NCI-H2196 treated with DMSO at 0.1 percent for 48 hours (cell line): ENCODE measurements at regions not wholly inside any gene's neighbourhood (a gene's known extent, or its start where the extent isn't known, plus 50 kb on each side); places are given as distances from the start of the nearest gene placed in this dataset.

ENCODE experiments used
- DNase-seq: peaks from one replicate; lab custom pipeline; 2025; ENCODE audit not compliant: unreplicated experiment; lab: John Stamatoyannopoulos, UW

GRCh38 chr13:84524586-84524985 is 642.3 kb upstream of the SLITRK1 start:
- no peak for DNase-seq

- no peak for DNase-seq
These were observed 617.7 kb upstream of the SLITRK1 start for GRCh38 chr13:84500016-84500415.

DNA sequence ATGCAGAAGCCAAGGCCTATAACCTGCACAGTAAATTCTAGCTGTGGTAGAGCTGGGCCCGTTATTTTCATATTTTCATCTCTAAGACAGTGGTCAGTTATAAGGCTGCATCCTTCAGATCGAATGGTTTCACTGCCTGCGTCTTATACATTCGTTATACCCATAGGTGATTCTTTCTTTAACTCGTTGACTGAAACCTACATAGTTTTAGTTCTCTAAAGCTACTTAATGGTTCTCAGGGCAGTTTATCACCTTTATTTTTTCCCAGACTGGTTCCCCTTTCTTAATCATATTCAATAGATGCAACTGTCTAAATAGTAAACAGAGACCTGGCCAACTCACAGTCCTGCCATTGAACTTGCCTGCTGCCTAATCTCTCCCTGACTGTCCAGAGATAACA is 615.3 kb upstream of the SLITRK1 start:
- no peak for DNase-seq

GRCh38 chr13:84491952-84492351 is 609.7 kb upstream of the SLITRK1 start:
- DNase-seq: no peak

DNA sequence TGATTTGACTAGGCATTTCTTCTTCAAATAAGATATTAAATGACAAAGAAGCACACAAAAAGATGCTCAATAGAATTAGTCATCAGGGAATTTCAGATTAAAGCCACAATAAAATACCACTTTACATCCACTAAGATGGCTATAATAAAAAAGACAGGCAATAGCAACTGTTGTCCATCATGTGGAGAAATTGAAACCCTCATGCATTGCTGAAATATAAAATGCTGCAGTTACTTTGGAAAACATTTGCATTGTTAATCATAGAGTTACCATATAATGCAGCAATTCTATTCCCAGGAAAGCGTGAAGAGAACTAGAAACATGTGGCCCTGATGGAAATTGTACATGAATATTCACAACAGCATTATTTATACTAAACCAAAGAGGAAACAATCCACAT is 605.5 kb upstream of the SLITRK1 start:
- DNase-seq: no peak

GRCh38 chr13:84481958-84482357 is 599.7 kb upstream of the SLITRK1 start:
- DNase-seq: no peak

DNA sequence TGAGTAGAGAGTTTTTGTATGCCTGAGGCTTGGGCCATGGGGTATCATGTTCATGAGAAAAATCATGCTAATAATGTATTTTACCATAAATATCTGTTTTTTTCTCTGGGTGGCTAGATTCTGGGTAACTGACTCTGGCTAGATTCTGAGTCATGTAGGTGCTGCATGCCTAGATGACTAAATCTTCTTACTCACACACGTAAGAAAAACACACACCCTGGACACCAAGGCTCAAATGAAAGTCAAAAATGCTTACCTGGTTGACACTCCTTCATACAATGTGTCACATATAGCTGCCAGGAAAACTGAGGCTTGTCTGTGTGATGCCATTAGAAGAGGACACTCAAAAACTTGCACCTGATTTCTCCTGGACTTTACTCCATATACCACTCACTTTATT is 597.4 kb upstream of the SLITRK1 start:
- DNase-seq: no peak

DNA sequence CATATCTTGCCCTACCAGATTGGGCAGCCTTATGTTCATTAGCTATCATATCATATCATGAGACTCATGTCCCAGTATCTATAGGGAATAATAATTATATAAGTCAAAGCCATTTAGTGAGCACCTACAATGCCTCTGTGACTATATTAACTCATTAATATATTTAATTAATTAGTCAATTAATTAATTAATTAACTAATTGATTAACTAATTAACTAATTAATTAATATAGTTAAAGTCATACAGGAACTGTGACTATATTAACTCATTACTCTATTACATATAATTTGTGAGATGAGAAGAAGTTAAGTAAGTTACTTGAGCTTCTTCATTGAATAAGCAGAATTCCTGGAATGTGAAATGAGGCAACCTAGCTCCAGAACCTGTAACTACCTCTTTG is 588.3 kb upstream of the SLITRK1 start:
- no peak for DNase-seq

- DNase-seq: no peak
These were observed 584.2 kb upstream of the SLITRK1 start for GRCh38 chr13:84466461-84466860.

GRCh38 chr13:84460989-84461388 is 578.7 kb upstream of the SLITRK1 start:
- DNase-seq: no peak

DNA sequence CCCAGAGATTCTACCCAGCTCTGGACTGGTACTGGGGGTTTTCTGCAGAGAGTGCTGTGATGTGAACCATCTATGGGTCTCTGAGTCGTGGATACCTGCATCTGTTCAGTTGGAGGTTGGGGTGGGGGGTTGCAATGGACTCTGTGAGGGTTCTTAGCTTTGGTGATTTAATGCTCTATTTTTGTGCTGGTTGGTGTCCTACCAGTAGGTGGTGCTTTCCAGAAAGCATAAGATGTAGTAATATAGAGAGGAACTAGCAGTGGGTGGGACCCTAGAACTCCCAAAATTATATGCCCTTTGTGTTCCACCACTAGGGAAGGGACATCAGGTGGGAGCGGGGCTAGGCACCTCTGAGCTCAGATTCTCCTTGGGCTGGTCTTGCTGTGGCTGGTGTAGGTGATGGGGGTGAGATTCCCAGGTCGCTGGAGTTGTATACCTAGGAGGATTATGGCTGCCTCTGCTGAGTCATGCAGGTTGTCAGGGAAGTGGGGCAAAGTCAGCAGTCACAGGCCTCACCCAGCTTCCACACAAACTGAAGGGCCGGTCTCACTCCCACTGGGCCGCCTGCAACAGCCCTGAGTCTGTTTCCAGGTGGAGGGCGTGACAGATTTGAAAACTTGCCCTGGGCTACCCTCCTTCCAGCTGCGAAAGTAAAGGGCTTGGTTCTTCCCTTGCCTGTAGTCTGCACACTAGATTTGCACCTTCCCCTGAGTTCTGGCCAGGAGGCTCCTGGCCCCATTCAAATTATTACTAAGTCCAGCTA is 573.0 kb upstream of the SLITRK1 start:
- no peak for DNase-seq

DNA sequence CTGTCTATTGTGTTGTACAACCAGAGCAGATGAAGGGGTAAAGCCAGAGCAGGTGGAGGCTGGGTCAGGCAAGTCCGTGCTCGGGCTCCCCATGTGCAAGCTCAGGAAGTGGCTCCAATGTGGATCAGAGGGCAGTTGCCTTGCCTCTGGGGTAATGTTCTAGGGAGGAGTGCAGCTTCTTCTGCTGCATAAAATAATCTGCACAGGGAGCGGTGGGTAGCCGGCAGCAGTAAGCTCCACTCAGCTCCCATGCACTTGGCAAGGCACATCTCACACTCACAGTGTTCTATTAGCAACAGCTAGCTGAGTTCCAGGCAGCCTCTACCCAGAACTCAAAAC is 565.3 kb upstream of the SLITRK1 start:
- no peak for DNase-seq

DNA sequence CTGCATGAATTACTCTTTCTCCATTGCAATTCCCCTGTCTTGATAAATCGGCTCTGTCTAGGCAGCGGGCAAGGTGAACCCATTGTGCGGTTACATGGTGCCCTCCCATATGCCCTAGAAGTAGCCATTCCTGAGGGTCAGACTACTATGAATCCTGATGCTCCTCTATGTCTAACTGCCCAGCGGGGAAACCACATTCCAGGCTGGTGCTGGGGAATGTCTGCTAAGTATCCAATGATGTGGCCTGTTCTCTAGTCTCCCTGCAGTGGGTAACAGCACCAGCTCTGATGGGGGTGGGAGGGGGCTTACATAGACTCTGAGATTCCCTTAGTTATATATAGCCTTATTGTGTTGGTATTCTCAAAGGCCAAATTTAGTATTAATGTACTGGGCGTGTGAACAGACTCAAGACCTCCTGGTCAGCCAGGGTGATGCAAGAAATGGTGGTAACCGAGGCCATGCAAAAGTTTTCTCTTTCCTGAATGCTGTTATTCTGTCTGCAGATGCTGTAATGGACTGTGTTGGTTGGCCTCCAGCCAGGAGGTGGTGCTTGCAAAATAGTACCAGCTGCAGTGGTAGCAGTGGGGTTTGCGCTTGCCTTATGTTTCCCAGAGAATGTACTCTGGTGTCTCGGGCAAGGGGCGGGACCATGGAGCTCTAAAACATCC is 564.8 kb upstream of the SLITRK1 start:
- no peak for DNase-seq

GRCh38 chr13:84445776-84446175 is 563.5 kb upstream of the SLITRK1 start:
- no peak for DNase-seq

- DNase-seq: no peak
These were observed 561.2 kb upstream of the SLITRK1 start for GRCh38 chr13:84443463-84443862.

GRCh38 chr13:84439108-84439507 is 556.8 kb upstream of the SLITRK1 start:
- no peak for DNase-seq

GRCh38 chr13:84433024-84433423 is 550.8 kb upstream of the SLITRK1 start:
- no peak for DNase-seq

- DNase-seq: no peak
These were observed 549.4 kb upstream of the SLITRK1 start for GRCh38 chr13:84431646-84432045.

- DNase-seq: no peak
These were observed 548.2 kb upstream of the SLITRK1 start for GRCh38 chr13:84430446-84430845.

GRCh38 chr13:84430015-84430414 is 547.7 kb upstream of the SLITRK1 start:
- DNase-seq: no peak

DNA sequence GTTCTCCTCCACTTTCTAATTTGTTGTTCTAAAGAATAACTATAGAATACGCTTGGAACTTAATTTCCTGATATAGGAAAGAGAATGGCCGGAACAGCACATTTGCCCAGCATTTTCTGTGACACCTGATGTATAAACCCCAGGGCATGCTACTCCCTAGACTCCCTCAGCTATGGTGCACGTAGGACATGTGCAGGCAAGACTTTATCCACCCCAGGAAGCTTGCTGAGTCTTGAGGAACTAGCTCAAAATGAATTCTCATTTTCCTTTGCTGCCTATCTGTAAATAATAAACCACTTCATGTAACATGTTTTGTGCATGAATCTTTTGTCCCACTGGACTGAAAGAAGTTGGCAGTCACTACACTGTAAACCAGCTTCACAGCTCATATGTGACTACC is 535.8 kb upstream of the SLITRK1 start:
- no peak for DNase-seq

- no peak for DNase-seq
These were observed 535.1 kb upstream of the SLITRK1 start for GRCh38 chr13:84417416-84417815.

DNA sequence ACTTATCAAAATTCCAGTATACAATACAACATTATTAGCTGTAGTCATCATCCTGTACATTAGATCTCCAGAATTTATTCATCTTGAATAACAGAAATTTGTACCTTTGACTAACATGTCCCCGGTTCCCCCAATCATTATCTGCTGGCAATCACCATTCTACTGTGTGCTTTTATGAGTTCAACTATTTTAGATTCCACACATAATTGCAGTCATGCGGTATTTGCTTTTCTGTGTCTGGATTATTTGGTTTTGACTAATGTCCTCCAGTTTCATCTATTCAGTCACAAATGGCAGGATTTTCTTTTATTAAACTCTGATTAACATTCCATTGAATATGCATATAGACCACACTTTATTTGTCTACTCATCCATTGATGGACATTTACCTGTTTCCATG is 530.7 kb upstream of the SLITRK1 start:
- no peak for DNase-seq
